ENCODE measurements at regions not wholly inside any gene's neighbourhood (a gene's known extent, or its start where the extent isn't known, plus 50 kb on each side); places are given as distances from the start of the nearest gene placed in this dataset.

GRCh38 chrX:10769696-10770619, 149.6 kb upstream of the MID1 start:
- TF ChIP-seq, protein P1, sequence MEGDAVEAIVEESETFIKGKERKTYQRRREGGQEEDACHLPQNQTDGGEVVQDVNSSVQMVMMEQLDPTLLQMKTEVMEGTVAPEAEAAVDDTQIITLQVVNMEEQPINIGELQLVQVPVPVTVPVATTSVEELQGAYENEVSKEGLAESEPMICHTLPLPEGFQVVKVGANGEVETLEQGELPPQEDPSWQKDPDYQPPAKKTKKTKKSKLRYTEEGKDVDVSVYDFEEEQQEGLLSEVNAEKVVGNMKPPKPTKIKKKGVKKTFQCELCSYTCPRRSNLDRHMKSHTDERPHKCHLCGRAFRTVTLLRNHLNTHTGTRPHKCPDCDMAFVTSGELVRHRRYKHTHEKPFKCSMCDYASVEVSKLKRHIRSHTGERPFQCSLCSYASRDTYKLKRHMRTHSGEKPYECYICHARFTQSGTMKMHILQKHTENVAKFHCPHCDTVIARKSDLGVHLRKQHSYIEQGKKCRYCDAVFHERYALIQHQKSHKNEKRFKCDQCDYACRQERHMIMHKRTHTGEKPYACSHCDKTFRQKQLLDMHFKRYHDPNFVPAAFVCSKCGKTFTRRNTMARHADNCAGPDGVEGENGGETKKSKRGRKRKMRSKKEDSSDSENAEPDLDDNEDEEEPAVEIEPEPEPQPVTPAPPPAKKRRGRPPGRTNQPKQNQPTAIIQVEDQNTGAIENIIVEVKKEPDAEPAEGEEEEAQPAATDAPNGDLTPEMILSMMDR (IDR thresholded peaks at IDR 0.05; ENCODE audit: insufficient read depth, low read depth, low read length), result no peak
- DNase-seq (ENCODE audit: low read depth), result peak; percentile 21
- no peak overlapping the region for H3K4me3 ChIP-seq (ENCODE audit: low read depth, low read length)

- TF ChIP-seq, protein P1 (IDR thresholded peaks at IDR 0.05; ENCODE audit: insufficient read depth, low read depth, low read length), result no peak
- no peak for DNase-seq (ENCODE audit: low read depth)
- no peak overlapping the region for H3K4me3 ChIP-seq (ENCODE audit: low read depth, low read length)
These were observed 152.9 kb upstream of the MID1 start for GRCh38 chrX:10773318-10773717.

DNA sequence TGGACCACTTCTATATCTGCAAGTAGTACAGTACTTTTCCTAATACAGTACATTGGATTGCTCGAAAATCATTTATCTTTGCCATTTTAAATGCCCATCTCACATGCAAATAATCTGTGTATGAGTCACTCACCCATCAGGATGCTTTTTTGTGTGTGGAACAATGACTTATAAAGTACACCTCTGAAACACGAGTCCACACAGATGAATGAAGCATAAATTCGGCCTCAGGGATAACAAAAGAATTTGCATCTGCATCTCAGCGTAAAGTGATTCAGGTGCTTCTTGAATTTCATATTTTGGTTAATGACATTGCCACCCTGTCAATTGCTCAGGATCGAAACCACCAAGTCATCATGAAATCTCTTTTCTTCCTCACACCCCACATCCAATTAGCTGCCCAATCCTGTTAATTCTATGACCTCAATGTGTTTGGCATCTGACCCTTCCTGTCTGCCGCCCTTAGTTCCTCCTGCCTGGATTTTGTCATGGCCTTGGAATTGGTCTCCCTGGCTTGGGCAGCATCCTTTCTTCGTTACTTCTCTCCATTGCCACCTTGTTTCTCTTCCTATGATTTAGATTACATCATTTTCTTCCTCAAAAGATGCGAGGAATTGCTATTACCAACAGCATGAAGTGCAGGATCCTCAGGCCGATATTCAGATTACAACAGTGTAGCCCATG, 161.6 kb upstream of the MID1 start:
- TF ChIP-seq, protein P1 (IDR thresholded peaks at IDR 0.05; ENCODE audit: insufficient read depth, low read depth, low read length), result no peak

GRCh38 chrX:10783451-10783995, 163.1 kb upstream of the MID1 start:
- H3K4me3 ChIP-seq (ENCODE audit: low read depth, low read length), result no peak overlapping the region
- no peak for DNase-seq (ENCODE audit: low read depth)
- TF ChIP-seq, protein P1 (IDR thresholded peaks at IDR 0.05; ENCODE audit: insufficient read depth, low read depth, low read length), result no peak

More for the DNA sequence above, 161.6 kb upstream of the MID1 start:
- no peak overlapping the region for H3K4me3 ChIP-seq (ENCODE audit: low read depth, low read length)
- no peak for DNase-seq (ENCODE audit: low read depth)

DNA sequence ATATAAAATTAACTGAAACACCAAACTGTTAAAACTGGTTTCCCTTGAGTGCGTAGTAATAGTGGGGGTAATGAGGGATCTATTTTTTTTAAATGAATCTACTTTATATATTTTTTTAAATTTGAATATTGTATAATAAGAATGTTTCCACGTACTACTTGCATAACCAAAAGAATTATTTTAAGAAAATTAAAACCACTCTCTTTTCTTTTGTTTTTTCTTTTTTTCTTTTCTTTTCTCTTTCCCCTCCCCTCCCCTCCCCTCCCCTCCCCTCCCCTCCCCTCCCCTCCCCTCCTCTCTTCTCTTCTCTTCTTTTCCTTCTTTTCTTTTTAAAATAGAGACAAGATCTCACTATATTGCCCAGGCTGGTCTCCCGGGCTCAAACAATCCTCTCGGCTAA, 166.9 kb upstream of the MID1 start:
- DNase-seq (ENCODE audit: low read depth), result no peak
- no peak overlapping the region for H3K4me3 ChIP-seq (ENCODE audit: low read depth, low read length)
- TF ChIP-seq, protein P1 (IDR thresholded peaks at IDR 0.05; ENCODE audit: insufficient read depth, low read depth, low read length), result no peak

DNA sequence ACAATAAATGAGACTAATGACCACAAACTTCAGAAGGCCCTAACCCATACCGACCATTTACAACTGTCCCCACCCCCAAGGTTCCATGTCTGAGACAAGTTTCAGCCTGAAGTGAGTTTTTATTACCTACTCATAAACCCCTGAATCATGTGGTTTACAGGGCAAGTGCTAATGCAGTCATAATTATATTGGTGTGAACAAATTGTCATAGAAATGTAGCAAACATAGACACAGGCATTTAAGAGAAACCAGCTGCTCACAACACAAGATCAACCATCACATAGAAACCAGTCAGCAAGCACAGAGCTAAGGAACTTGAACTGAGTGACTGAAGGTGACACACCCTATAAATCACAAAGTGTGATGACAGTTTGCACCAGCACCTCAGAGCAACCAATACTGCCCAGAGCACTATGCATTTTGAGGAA, 173.8 kb upstream of the MID1 start:
- no peak overlapping the region for H3K4me3 ChIP-seq (ENCODE audit: low read depth, low read length)
- peak; percentile 60 for DNase-seq (ENCODE audit: low read depth)
- TF ChIP-seq, protein P1 (IDR thresholded peaks at IDR 0.05; ENCODE audit: insufficient read depth, low read depth, low read length), result no peak
